H9 (cell line): ENCODE measurements at regions not wholly inside any gene's neighbourhood (a gene's known extent, or its start where the extent isn't known, plus 50 kb on each side); places are given as distances from the start of the nearest gene placed in this dataset.

ENCODE experiments used
- DNase-seq: peaks from one replicate; pipeline ENCODE4 v3.0.0-alpha.2; 2017
- H2AFZ ChIP-seq: one replicate; pipeline ENCODE4 v1.6.1; 2013; ENCODE audit warnings: mild to moderate bottlenecking, low read length, control low read depth, moderate library complexity
- H2AK5ac ChIP-seq: 2 replicates; pipeline ENCODE4 v1.6.1; 2013; ENCODE audit warnings: low read length, control low read depth, mixed read lengths; ENCODE audit not compliant: insufficient read length
- H2BK120ac ChIP-seq: one replicate; pipeline ENCODE4 v1.6.1; 2013; ENCODE audit warnings: low read depth, mild to moderate bottlenecking, low read length, control low read depth, inconsistent platforms; ENCODE audit not compliant: poor library complexity, severe bottlenecking
- H2BK12ac ChIP-seq: 2 replicates; pipeline ENCODE4 v1.6.1; 2013; ENCODE audit warnings: low read length, control low read depth, mixed read lengths, low read depth; ENCODE audit not compliant: insufficient read length
- H2BK15ac ChIP-seq: 2 replicates; pipeline ENCODE4 v1.6.1; 2013; ENCODE audit warnings: low read depth, low read length, control low read depth
- H2BK20ac ChIP-seq: one replicate; pipeline ENCODE4 v1.6.1; 2013; ENCODE audit warnings: low read depth, mild to moderate bottlenecking, low read length, control low read depth, inconsistent platforms; ENCODE audit not compliant: poor library complexity, severe bottlenecking
- H2BK5ac ChIP-seq: 2 replicates; pipeline ENCODE4 v1.6.1; 2013; ENCODE audit warnings: low read length, control low read depth, mixed read lengths; ENCODE audit not compliant: insufficient read length
- H3K14ac ChIP-seq: 2 replicates; pipeline ENCODE4 v1.6.1; 2013; ENCODE audit warnings: low read length, control low read depth; ENCODE audit not compliant: insufficient read depth
- H3K18ac ChIP-seq: 2 replicates; pipeline ENCODE4 v1.6.1; 2013; ENCODE audit warnings: low read depth, mild to moderate bottlenecking, mixed read lengths, low read length, control low read depth; ENCODE audit not compliant: insufficient read length
- H3K23ac ChIP-seq: 2 replicates; pipeline ENCODE4 v1.6.1; 2013; ENCODE audit warnings: low read length, control low read depth, mixed read lengths, low read depth; ENCODE audit not compliant: insufficient read length
- H3K23me2 ChIP-seq: 2 replicates; pipeline ENCODE4 v1.6.1; 2013; ENCODE audit warnings: low read depth, mild to moderate bottlenecking, mixed read lengths, low read length, control low read depth; ENCODE audit not compliant: insufficient read length, poor library complexity, severe bottlenecking
- H3K27ac ChIP-seq: 2 replicates; pipeline ENCODE4 v1.5.1; 2013; ENCODE audit warnings: low read length, control low read depth, mixed read lengths, low read depth; ENCODE audit not compliant: insufficient read length
- H3K27me3 ChIP-seq: 2 replicates; pipeline ENCODE4 v1.6.1; 2013; ENCODE audit warnings: low read length, control low read depth, inconsistent platforms; ENCODE audit not compliant: insufficient read depth
- H3K4ac ChIP-seq: 2 replicates; pipeline ENCODE4 v1.6.1; 2013; ENCODE audit warnings: low read depth, mild to moderate bottlenecking, control low read depth, inconsistent platforms, low read length, moderate library complexity
- H3K4me1 ChIP-seq: 2 replicates; pipeline ENCODE4 v1.6.1; 2013; ENCODE audit warnings: low read length, control low read depth, inconsistent platforms; ENCODE audit not compliant: insufficient read depth
- H3K4me2 ChIP-seq: 2 replicates; pipeline ENCODE4 v1.6.1; 2013; ENCODE audit warnings: low read length, control low read depth, mixed read lengths; ENCODE audit not compliant: insufficient read length, insufficient read depth
- H3K56ac ChIP-seq: 2 replicates; pipeline ENCODE4 v1.6.1; 2013; ENCODE audit warnings: low read depth, mild to moderate bottlenecking, mixed read lengths, low read length, control low read depth; ENCODE audit not compliant: insufficient read length
- H3K79me1 ChIP-seq: 2 replicates; pipeline ENCODE4 v1.6.1; 2013; ENCODE audit warnings: low read depth, mild to moderate bottlenecking, moderate library complexity, low read length, control low read depth, inconsistent platforms; ENCODE audit not compliant: insufficient read depth, poor library complexity, severe bottlenecking
- H3K79me2 ChIP-seq: 2 replicates; pipeline ENCODE4 v1.6.1; 2013; ENCODE audit warnings: low read length, control low read depth, inconsistent platforms; ENCODE audit not compliant: insufficient read depth
- H3K9ac ChIP-seq: 2 replicates; pipeline ENCODE4 v1.6.1; 2013; ENCODE audit warnings: low read length, control low read depth, mixed read lengths; ENCODE audit not compliant: insufficient read length; ENCODE audit errors: extremely low read depth
- H3K9me3 ChIP-seq: one replicate; pipeline ENCODE4 v1.6.1; 2013; ENCODE audit warnings: low read depth, low read length, inconsistent platforms; ENCODE audit not compliant: control insufficient read depth
- H3T11ph ChIP-seq: one replicate; pipeline ENCODE4 v1.6.1; 2013; ENCODE audit warnings: mild to moderate bottlenecking, low read length, control low read depth, inconsistent platforms
- H4K20me1 ChIP-seq: one replicate; pipeline ENCODE4 v1.6.1; 2013; ENCODE audit not compliant: control insufficient read depth, insufficient read length, insufficient read depth
- H4K5ac ChIP-seq: 2 replicates; pipeline ENCODE4 v1.6.1; 2013; ENCODE audit warnings: low read depth, mild to moderate bottlenecking, mixed read lengths, low read length, control low read depth; ENCODE audit not compliant: insufficient read length
- H4K8ac ChIP-seq: replicated peaks from 2 replicates; pipeline ENCODE4 v1.6.1; 2013; ENCODE audit warnings: low read length, control low read depth, mixed read lengths, low read depth; ENCODE audit not compliant: insufficient read length
- H4K91ac ChIP-seq: 2 replicates; pipeline ENCODE4 v1.6.1; 2013; ENCODE audit warnings: low read depth, mild to moderate bottlenecking, moderate library complexity, mixed read lengths, low read length, control low read depth; ENCODE audit not compliant: insufficient read length
- H3K27ac Mint-ChIP-seq, 3 experiments: 2 replicates in 2 of 3; 3 replicates in 1 of 3; pipeline ENCODE4 v1.8.0; 2020 to 2021; ENCODE audit warnings: mixed read lengths in 3 of 3, mild to moderate bottlenecking in 1 of 3, moderate library complexity in 1 of 3
- H3K27me3 Mint-ChIP-seq: 2 replicates; pipeline ENCODE4 v1.8.0; 2021; ENCODE audit warnings: low read depth, mild to moderate bottlenecking, moderate library complexity, mixed read lengths
- H3K36me3 Mint-ChIP-seq, 3 experiments: 2 replicates in 2 of 3; 3 replicates in 1 of 3; pipeline ENCODE4 v1.8.0; 2020 to 2021; ENCODE audit warnings: low read depth in 3 of 3, mixed read lengths in 3 of 3; ENCODE audit not compliant: insufficient read depth in 1 of 3
- H3K4me1 Mint-ChIP-seq, 2 experiments: 2 replicates each; pipeline ENCODE4 v1.8.0; 2020; ENCODE audit warnings: mixed read lengths in 2 of 2
- H3K4me3 Mint-ChIP-seq, 2 experiments: 2 replicates in 1 of 2; 3 replicates in 1 of 2; pipeline ENCODE4 v1.8.0; 2020 to 2021; ENCODE audit warnings: mild to moderate bottlenecking in 2 of 2, mixed read lengths in 2 of 2, moderate library complexity in 1 of 2
- H3K9me3 Mint-ChIP-seq, 2 experiments: 2 replicates in 1 of 2; 3 replicates in 1 of 2; pipeline ENCODE4 v1.8.0; 2020; ENCODE audit warnings: mild to moderate bottlenecking in 2 of 2, mixed read lengths in 2 of 2, moderate library complexity in 1 of 2
- CTCF ChIP-seq: fragments of 200-600 bp; sonication (generic); conservative IDR thresholded peaks from 3 replicates; pipeline ENCODE4 v1.8.0; 2021; ENCODE audit warnings: antibody characterized with exemption, mild to moderate bottlenecking
- WGBS: extraction: QIAGEN DNeasy Blood & Tissue Kit; methylation state at CpG from one replicate; pipeline ENCODE4 v1.1.7; 2013; ENCODE audit warnings: missing lambda C conversion rate, low lambda C conversion rate, mixed read lengths; ENCODE audit not compliant: insufficient read length; ENCODE audit errors: extremely low coverage; 5-methylcytosine and 5-hydroxymethylcytosine counted together

- Mint-ChIP-seq H3K36me3 (no peaks in the 10 kb centered on the region), H3K9me3 (no peaks in the 10 kb centered on the region; a peak in 1 of 5 replicates), H3K4me3 (no peak overlapping the region), H3K4me1 (no peaks in the 10 kb centered on the region), H3K27ac (no peak overlapping the region), H3K27me3 (peaks cover 3% of the 10 kb centered on the region; the same call in 1 of the 2 replicates)
- no peak overlapping the region for H3K18ac ChIP-seq
- H3K23me2 ChIP-seq = no peaks in the 10 kb centered on the region
- no peak overlapping the region for H4K91ac ChIP-seq
- no peak for DNase-seq
- no peaks in the 10 kb centered on the region for H4K20me1 ChIP-seq
- H3K79me2 ChIP-seq = no peaks in the 10 kb centered on the region; the same call in 1 of the 2 replicates
- H3K14ac ChIP-seq = no peak overlapping the region
- no peak overlapping the region for H2BK15ac ChIP-seq
- H3K79me1 ChIP-seq = no peaks in the 10 kb centered on the region
- TF ChIP-seq CTCF = no peak
- no peak overlapping the region for H2AFZ ChIP-seq
- H2BK5ac ChIP-seq = no peak overlapping the region
- H2AK5ac ChIP-seq = no peak overlapping the region
- H3K56ac ChIP-seq = no peak overlapping the region
- H3K27ac ChIP-seq = no peak overlapping the region
- no peak overlapping the region for H2BK20ac ChIP-seq
- H2BK12ac ChIP-seq = no peak overlapping the region
- H3K4me2 ChIP-seq = no peak overlapping the region
- WGBS = no CpG with 5 or more reads among the region's 12 CpGs
- no peak overlapping the region for H3K4ac ChIP-seq
- H3T11ph ChIP-seq = no peak overlapping the region
- H3K9me3 ChIP-seq = no peaks in the 10 kb centered on the region
- H4K8ac ChIP-seq = no peak overlapping the region
- no peak overlapping the region for H4K5ac ChIP-seq
- H3K23ac ChIP-seq = no peak overlapping the region
- H3K9ac ChIP-seq = no peak overlapping the region
- H2BK120ac ChIP-seq = no peak overlapping the region
- H3K27me3 ChIP-seq = no peaks in the 10 kb centered on the region
- no peaks in the 10 kb centered on the region for H3K4me1 ChIP-seq
These were observed 304.4 kb upstream of the SHH start for GRCh38 chr7:156116514-156117215.
